Neuron (in vitro differentiated cells): ENCODE measurements at regions not wholly inside any gene's neighbourhood (a gene's known extent, or its start where the extent isn't known, plus 50 kb on each side); places are given as distances from the start of the nearest gene placed in this dataset.

Experiments
- H2AFZ ChIP-seq: one replicate; pipeline ENCODE4 v1.6.1; 2013; ENCODE audit warnings: low read depth, mild to moderate bottlenecking, inconsistent platforms, low read length, moderate library complexity
- H3K27me3 ChIP-seq: one replicate; pipeline ENCODE4 v1.6.1; 2013; ENCODE audit warnings: low read length; ENCODE audit not compliant: insufficient read depth
- H3K36me3 ChIP-seq: one replicate; pipeline ENCODE4 v1.6.1; 2013; ENCODE audit warnings: low read length; ENCODE audit not compliant: insufficient read depth
- H3K4me1 ChIP-seq: one replicate; pipeline ENCODE4 v1.6.1; 2013; ENCODE audit warnings: low read length; ENCODE audit not compliant: insufficient read depth
- H3K4me3 ChIP-seq: 2 replicates; pipeline ENCODE4 v1.5.1; 2013; ENCODE audit warnings: mild to moderate bottlenecking, low read length, moderate library complexity
- H3K9me3 ChIP-seq: one replicate; pipeline ENCODE4 v1.6.1; 2013; ENCODE audit warnings: low read length

DNA sequence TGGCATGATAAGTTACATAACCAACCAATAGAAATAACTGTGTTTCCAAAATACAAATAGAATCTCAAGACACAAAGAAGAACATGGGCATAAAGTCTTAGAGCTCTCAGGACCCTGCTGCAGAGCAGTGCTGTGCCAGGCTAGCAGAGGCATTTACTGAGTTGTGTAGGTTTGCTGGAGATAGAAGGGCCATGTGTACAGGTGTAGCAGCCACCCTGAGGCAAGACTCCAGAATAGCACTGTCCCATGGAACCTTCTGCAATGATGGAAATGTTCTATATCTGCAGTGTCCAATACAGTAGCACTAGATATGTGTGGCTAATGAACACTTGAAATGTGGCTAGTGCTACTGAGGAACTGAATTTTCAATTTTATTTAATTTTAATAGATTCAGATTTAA lies 267.0 kb upstream of the UMPS start:
- H3K4me1 ChIP-seq: no peaks in the 10 kb centered on the region
- no peaks in the 10 kb centered on the region for H3K27me3 ChIP-seq

DNA sequence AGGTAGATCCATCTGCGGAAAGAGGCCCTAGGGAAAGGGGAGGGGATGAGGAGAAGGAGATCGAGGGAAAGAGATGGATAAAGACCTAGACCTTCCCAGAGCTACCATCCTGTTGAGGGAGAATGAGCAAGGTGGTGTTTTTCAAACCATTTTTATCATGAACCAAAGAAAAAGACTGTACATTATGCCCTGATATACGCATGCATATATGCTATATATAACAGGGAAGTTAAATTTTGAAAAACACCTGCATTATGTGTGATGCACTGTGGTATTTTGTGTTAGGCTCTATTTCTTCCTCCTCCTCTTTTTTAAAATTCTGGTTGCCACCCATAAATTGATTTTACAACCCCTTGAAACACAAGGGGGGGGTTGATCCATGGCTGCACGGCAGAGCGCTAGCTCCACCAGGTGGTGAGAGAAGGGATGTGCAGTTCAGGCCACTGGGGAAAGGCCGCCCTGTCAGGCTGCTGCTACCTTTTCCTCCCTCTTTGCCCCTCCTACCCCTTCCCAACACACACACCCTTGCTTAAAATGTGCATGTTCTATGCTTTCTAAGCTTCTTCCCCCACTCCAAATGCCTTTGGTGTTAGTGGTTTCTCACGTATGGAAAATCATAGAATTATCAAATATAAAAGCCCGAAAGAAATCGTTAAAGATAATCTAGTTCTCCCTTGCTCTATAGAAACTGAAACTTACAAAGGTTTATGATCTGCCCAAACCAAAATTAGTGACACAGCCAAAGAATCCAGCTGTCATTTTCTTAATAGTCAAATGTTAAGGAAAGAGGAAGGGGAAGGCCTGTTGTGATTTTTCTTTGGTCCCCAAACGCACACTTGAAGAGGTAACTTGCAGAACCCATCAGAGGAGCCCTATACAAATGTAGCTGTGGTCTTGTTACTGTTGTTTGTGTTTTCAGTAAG lies 262.0 kb upstream of the UMPS start:
- H3K9me3 ChIP-seq: no peaks in the 10 kb centered on the region
- no peaks in the 10 kb centered on the region for H3K4me1 ChIP-seq
- no peaks in the 10 kb centered on the region for H3K27me3 ChIP-seq
- H3K36me3 ChIP-seq: peaks cover under 1% of the 10 kb centered on the region
- no peak overlapping the region for H2AFZ ChIP-seq
- H3K4me3 ChIP-seq: no peak overlapping the region

More for the DNA sequence above, 267.0 kb upstream of the UMPS start:
- no peak overlapping the region for H2AFZ ChIP-seq
- H3K4me3 ChIP-seq: no peak overlapping the region
- H3K9me3 ChIP-seq: no peaks in the 10 kb centered on the region
- peaks cover 13% of the 10 kb centered on the region for H3K36me3 ChIP-seq

DNA sequence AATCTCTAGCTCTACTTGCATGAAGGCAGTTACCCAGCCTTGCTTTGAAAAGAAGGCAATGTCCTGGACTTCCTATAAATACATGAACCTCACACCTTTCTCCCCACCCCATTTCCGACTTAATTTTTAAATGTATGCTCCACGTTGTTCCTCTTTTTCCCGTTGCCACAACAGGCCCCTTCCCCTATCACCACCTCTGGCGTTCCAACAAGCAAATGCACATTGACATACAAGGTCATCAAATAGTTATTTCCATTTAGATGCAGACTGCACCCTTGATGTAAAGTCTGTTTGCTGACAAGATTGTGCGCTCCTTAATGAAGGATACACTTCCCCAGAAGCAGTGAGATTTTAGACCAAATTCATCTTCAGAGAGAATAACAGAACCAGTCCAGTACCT lies 260.7 kb upstream of the UMPS start:
- Histone ChIP-seq H3K27me3 (no peaks in the 10 kb centered on the region), H3K9me3 (no peaks in the 10 kb centered on the region), H3K36me3 (peaks cover 4% of the 10 kb centered on the region), H2AFZ (no peak overlapping the region), H3K4me3 (no peak overlapping the region), H3K4me1 (no peaks in the 10 kb centered on the region)

DNA sequence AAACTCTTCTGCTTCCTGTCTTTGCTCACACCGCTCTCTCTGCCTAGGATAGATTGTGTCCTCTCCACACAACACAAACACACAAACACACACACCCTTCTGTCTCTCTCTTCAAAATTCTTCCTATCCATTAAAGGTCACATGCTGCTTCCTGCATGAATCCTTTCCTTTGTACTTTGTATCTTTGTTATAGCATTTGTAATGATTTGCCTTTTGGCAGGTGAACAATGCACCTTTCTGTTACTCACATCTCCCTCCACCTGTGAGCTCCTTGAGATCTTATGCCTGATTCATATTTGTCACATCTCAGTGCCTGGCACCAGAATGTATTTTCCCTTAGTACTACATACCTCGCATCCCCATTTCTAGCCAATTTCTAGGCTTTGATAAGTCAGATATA lies 251.4 kb upstream of the UMPS start:
- H3K4me3 ChIP-seq: no peak overlapping the region

DNA sequence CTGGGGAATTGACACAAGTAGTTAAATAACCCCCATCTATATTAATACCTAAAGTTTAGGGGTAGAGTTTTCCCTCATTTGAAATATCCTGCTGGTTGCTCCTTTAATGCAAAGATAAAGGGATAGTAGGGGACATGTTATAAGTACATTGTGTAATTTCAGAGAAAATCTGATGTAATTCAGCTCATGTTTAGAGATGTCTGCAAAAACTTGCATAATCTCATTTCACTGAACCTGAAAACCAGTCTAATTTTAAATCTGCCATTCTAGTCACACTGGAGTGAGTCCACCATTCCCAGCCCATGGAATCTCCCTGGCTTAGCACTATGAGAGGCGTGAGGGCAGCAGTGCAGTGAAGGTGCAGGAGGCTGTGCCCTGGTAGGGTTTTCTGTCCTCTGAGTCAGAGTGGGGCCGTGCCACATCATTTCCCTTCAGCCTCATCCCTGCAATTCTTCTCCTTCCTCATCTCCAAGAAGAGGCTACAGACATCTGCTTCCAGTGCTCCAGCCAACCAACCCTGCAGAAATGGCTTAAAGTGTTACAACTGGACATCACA lies 246.3 kb upstream of the UMPS start:
- no peak overlapping the region for H2AFZ ChIP-seq
- peaks cover 26% of the 10 kb centered on the region for H3K36me3 ChIP-seq
- H3K27me3 ChIP-seq: no peaks in the 10 kb centered on the region
- no peak overlapping the region for H3K4me3 ChIP-seq
- no peaks in the 10 kb centered on the region for H3K9me3 ChIP-seq
- H3K4me1 ChIP-seq: no peaks in the 10 kb centered on the region

More for the DNA sequence above, 251.4 kb upstream of the UMPS start:
- no peaks in the 10 kb centered on the region for H3K4me1 ChIP-seq
- H3K9me3 ChIP-seq: no peaks in the 10 kb centered on the region
- H2AFZ ChIP-seq: no peak overlapping the region
- peaks cover 21% of the 10 kb centered on the region for H3K36me3 ChIP-seq
- no peaks in the 10 kb centered on the region for H3K27me3 ChIP-seq

DNA sequence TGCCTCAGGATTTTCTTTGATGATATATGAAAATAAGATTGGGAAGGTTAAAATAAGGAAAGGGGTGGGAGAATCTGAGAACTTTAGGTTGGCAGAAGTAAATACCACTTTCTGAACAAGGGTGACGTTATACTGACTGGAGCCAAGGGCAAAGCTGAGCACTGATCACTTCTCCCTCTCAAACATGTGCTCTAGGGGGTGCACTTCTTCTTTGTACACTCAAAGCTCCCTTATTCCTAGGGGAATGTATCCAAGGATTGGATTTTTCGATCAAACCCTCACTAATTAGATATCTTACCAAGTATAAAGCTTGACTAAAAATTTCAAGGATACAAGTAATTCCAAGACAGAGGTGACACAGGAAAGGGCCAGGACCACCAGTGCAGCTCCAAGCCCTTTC lies 243.9 kb upstream of the UMPS start:
- no peak overlapping the region for H2AFZ ChIP-seq
- peaks cover 31% of the 10 kb centered on the region for H3K36me3 ChIP-seq
- H3K9me3 ChIP-seq: no peaks in the 10 kb centered on the region
- H3K27me3 ChIP-seq: no peaks in the 10 kb centered on the region
- H3K4me3 ChIP-seq: no peak overlapping the region
- no peaks in the 10 kb centered on the region for H3K4me1 ChIP-seq

DNA sequence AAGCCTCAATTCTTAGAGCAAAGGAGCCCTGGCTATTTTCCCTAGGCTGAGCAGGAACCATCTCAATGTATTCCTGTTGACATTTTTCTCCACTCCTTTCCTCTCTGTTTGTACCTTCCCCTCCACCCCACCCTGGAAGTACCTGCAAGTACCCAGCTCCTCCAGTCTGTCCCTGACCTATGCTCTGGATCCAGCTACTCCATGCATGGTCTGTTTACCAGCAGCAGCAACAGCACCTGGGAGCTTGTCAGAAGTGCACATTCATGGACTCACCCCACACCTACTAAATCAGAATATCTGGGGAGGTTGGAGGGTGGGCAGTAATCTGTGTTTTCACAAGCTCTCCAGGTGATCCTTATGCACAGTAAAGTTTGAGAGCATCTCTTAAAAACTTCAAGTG lies 240.7 kb upstream of the UMPS start:
- H3K9me3 ChIP-seq: no peaks in the 10 kb centered on the region
- H2AFZ ChIP-seq: no peak overlapping the region
- H3K4me3 ChIP-seq: no peak overlapping the region
- no peaks in the 10 kb centered on the region for H3K27me3 ChIP-seq
- H3K36me3 ChIP-seq: peaks cover 34% of the 10 kb centered on the region
- H3K4me1 ChIP-seq: no peaks in the 10 kb centered on the region

DNA sequence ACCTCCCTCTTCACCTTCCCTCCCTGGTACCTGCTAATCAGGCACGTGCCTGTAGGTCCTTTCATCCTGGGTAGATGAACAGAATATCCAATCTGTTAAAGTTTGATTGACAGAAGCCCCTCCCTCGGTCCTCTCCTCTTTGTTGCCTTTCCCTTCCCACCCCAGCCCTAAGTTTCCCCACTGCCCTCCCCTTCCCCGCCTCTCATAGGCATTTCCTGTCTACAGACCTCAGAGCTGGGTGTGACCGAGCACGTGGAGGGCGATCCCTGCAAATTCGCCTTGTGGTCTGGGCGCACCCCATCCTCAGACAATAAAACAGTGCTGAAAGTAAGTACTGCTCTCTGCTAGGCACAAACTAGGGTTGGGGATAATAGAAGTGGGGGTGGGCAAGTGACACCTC lies 239.2 kb upstream of the UMPS start:
- no peaks in the 10 kb centered on the region for H3K9me3 ChIP-seq
- H3K4me1 ChIP-seq: no peaks in the 10 kb centered on the region
- no peak overlapping the region for H2AFZ ChIP-seq
- no peaks in the 10 kb centered on the region for H3K27me3 ChIP-seq
- no peak overlapping the region for H3K4me3 ChIP-seq
- peaks cover 35% of the 10 kb centered on the region for H3K36me3 ChIP-seq

DNA sequence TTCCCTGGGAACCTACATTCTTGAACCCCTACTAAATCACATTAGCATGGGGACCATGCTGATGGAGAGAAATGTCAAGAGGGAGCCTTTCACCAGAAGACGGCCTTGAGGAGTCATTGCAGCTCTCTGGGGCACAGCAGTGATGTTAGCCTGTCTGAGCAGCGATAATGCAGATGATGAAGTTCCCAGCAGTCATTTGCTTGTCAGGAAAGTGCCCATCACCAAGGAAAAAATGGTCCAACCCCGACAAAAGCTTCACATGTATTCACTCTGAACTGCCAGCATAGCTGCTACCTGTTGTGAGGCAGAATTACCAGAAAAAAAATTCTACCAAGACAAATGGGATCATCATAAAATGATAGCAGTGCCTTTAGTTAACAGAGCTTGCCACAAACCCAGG lies 238.4 kb upstream of the UMPS start:
- no peak overlapping the region for H2AFZ ChIP-seq
- no peak overlapping the region for H3K4me3 ChIP-seq
- peaks cover 40% of the 10 kb centered on the region for H3K36me3 ChIP-seq
- H3K27me3 ChIP-seq: no peaks in the 10 kb centered on the region
- no peaks in the 10 kb centered on the region for H3K9me3 ChIP-seq
- H3K4me1 ChIP-seq: no peaks in the 10 kb centered on the region

DNA sequence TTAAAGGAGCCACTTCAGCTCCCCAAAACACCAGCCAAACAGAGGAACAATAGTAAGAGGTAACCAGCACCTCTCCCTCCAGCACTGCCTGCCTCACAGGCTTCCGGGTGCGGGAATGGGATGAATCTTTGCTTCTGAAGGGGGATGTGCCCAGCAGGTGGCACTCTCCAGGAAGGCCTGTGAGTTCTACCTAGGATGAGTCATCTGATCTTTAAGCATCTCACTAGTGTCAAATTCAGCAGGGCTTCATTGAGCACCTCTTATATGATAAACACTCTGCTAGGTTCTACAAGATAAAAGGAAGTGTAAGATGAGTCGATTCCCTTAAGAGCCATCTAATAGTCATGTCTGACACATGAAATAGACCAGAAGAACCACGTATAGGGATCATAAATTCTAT lies 237.4 kb upstream of the UMPS start:
- Histone ChIP-seq H3K4me3 (no peak overlapping the region), H3K36me3 (peaks cover 40% of the 10 kb centered on the region), H3K27me3 (no peaks in the 10 kb centered on the region), H2AFZ (no peak overlapping the region), H3K9me3 (no peaks in the 10 kb centered on the region), H3K4me1 (no peaks in the 10 kb centered on the region)

DNA sequence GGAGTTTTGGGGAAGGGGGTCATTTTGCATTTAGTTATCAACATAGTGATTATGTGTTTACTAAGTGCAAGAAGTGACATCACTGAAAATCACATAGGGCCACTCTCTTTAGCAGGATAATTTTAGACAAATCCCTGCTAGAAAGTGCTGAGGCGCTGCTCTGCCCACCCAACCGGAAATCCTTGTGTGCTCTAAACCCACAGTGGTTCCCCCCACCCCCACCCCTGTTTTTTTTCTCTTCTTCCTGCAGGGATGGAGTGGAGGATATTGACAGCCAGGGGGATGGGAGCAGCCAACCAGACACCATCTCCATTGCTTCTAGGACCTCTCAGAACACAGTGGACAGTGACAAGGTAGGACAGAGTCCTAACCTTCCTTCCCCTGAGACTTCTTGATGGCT lies 234.2 kb upstream of the UMPS start:
- Histone ChIP-seq H3K4me1 (no peaks in the 10 kb centered on the region), H3K36me3 (peaks cover 25% of the 10 kb centered on the region), H3K9me3 (no peaks in the 10 kb centered on the region), H3K4me3 (no peak overlapping the region), H3K27me3 (no peaks in the 10 kb centered on the region), H2AFZ (no peak overlapping the region)

DNA sequence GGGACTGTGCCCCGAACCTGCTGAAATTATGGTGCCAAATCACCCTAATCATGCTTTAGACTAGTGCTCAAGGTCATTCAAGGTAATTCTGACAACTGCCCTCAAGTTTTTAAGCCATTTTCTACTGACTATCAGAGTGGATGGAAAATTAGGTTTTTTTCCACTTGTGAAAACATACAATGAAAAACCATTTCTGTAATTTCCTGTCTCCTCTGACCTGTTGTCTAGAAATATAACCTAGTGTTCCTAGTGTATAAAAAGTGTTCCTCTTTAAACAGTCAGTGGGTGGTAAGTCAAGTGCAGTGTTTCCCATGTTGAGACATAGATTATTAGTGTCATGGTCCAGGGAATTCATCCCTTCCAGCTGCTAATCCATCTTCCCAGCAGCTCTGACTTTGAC lies 232.8 kb upstream of the UMPS start:
- Histone ChIP-seq H3K9me3 (no peaks in the 10 kb centered on the region), H3K4me1 (no peaks in the 10 kb centered on the region), H3K27me3 (no peaks in the 10 kb centered on the region), H3K36me3 (peaks cover 18% of the 10 kb centered on the region), H3K4me3 (no peak overlapping the region), H2AFZ (no peak overlapping the region)

DNA sequence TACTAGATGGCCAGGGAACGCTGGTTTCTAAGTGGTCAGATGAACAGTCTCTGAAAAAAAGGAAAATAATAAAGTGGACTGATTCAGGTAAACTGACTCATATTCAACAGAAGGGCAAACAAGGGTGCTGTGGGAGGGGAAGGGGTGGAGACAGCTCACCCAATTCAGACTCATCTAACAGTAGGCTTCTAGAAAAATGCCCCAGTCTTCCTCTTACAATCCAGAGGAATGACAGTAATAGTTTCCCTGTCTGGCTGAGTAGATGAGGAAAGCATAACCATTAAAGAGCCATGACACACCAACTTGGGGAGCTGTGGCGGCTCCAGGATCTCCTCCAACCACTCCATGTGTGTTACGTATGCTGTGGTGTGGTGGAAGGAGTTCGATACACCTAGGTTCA lies 231.4 kb upstream of the UMPS start:
- H3K9me3 ChIP-seq: no peaks in the 10 kb centered on the region
- H3K4me3 ChIP-seq: no peak overlapping the region
- no peak overlapping the region for H2AFZ ChIP-seq
- no peaks in the 10 kb centered on the region for H3K27me3 ChIP-seq
- no peaks in the 10 kb centered on the region for H3K4me1 ChIP-seq
- H3K36me3 ChIP-seq: peaks cover 7% of the 10 kb centered on the region
